SK-N-SH (cell line): ENCODE measurements at regions not wholly inside any gene's neighbourhood (a gene's known extent, or its start where the extent isn't known, plus 50 kb on each side); places are given as distances from the start of the nearest gene placed in this dataset.

Experiments
- CTCF ChIA-PET: fragments of 300-600, 350-600 bp; formaldehyde crosslinking; extraction: SDS; loops from one replicate; lab custom pipeline; 2021; lab: Yijun Ruan, JAX
- POLR2A ChIA-PET: fragments of 350-600 bp; sonication (Branson Sonifier 250); formaldehyde crosslinking; extraction: SDS; loops from one replicate; lab custom pipeline; 2020; ENCODE audit warnings: antibody characterized with exemption, inconsistent platforms; lab: Yijun Ruan, JAX
- DNase-seq: peaks from one replicate; pipeline ENCODE4 v3.0.0; 2012
- H2AFZ ChIP-seq: fragments of 200-600 bp; sonication (generic); 2 replicates; pipeline ENCODE4 v1.8.1; 2016; ENCODE audit warnings: antibody characterized with exemption, mild to moderate bottlenecking, low read depth
- H3F3A ChIP-seq: fragments of 200-600 bp; sonication (generic); replicated peaks from 2 replicates; pipeline ENCODE3; 2016; ENCODE audit warnings: antibody characterized with exemption, mild to moderate bottlenecking; ENCODE audit not compliant: insufficient read depth
- H3K27ac ChIP-seq, 2 experiments: fragments of 200-500 bp in 1 of 2; fragments of 200-600 bp in 1 of 2; sonication (Bioruptor generic) in 1 of 2; sonication (generic), shearing (Covaris generic) in 1 of 2; 2 replicates each; pipeline versions ENCODE4 v1.5.1 to v1.6.1; 2014 to 2016; ENCODE audit warnings: low read depth in 2 of 2, inconsistent platforms in 1 of 2, low read length in 1 of 2, mild to moderate bottlenecking in 1 of 2, mixed read lengths in 1 of 2
- H3K27me3 ChIP-seq: fragments of 200-600 bp; sonication (generic), shearing (Covaris generic); 2 replicates; pipeline ENCODE4 v1.6.1; 2016; ENCODE audit warnings: mixed run types; ENCODE audit not compliant: insufficient read depth
- H3K36me3 ChIP-seq, 2 experiments: fragments of 200-500 bp in 1 of 2; fragments of 200-600 bp in 1 of 2; sonication (Bioruptor generic) in 1 of 2; sonication (generic) in 1 of 2; replicated peaks in 1 of 2; 2 replicates each; pipeline versions ENCODE3 to v1.5.1; 2014 to 2016; ENCODE audit warnings: low read length in 1 of 2, mild to moderate bottlenecking in 1 of 2; ENCODE audit not compliant: insufficient read depth in 2 of 2, control insufficient read depth in 1 of 2
- H3K4me1 ChIP-seq, 2 experiments: fragments of 200-500 bp in 1 of 2; fragments of 200-600 bp in 1 of 2; sonication (Bioruptor generic) in 1 of 2; sonication (generic), shearing (Covaris generic) in 1 of 2; 2 replicates each; pipeline versions ENCODE4 v1.5.1 to v1.6.1; 2014 to 2016; ENCODE audit warnings: low read depth in 1 of 2, low read length in 1 of 2, mixed run types in 1 of 2; ENCODE audit not compliant: insufficient read depth in 2 of 2, control insufficient read depth in 1 of 2
- H3K4me2 ChIP-seq: fragments of 200-600 bp; sonication (generic), shearing (Covaris generic); 2 replicates; pipeline ENCODE4 v1.6.1; 2017; ENCODE audit warnings: mixed run types
- H3K4me3 ChIP-seq, 2 experiments: fragments of 200-500 bp in 1 of 2; fragments of 200-600 bp in 1 of 2; sonication (Bioruptor generic) in 1 of 2; sonication (generic), shearing (Covaris generic) in 1 of 2; 2 replicates each; pipeline versions ENCODE4 v1.5.1 to v1.8.1; 2014 to 2016; ENCODE audit warnings: low read depth in 2 of 2, inconsistent platforms in 1 of 2, low read length in 1 of 2, mild to moderate bottlenecking in 1 of 2, mixed read lengths in 1 of 2, moderate library complexity in 1 of 2
- H3K79me2 ChIP-seq: fragments of 200-600 bp; sonication (generic); 2 replicates; pipeline ENCODE4 v1.8.1; 2017; ENCODE audit warnings: mild to moderate bottlenecking; ENCODE audit not compliant: insufficient read depth
- H3K9ac ChIP-seq: fragments of 200-600 bp; sonication (generic); 2 replicates; pipeline ENCODE4 v1.6.1; 2017; ENCODE audit warnings: mixed run types
- H3K9me2 ChIP-seq: fragments of 200-600 bp; sonication (generic); 2 replicates; pipeline ENCODE4 v1.6.1; 2017; ENCODE audit warnings: mixed run types
- H3K9me3 ChIP-seq: fragments of 200-600 bp; sonication (generic); 2 replicates; pipeline ENCODE4 v1.6.1; 2017; ENCODE audit warnings: mixed run types, mild to moderate bottlenecking, moderate library complexity
- H4K20me1 ChIP-seq: fragments of 200-600 bp; sonication (generic); 2 replicates; pipeline ENCODE4 v1.6.1; 2017; ENCODE audit warnings: mild to moderate bottlenecking, mixed run types; ENCODE audit not compliant: insufficient read depth
- ELF1 ChIP-seq: IDR thresholded peaks from 2 replicates; pipeline ENCODE4 v1.4.0; 2012
- EZH2phosphoT487 ChIP-seq: fragments of 200-600 bp; sonication (generic); IDR thresholded peaks from 2 replicates; pipeline ENCODE4 v1.6.1; 2017; ENCODE audit warnings: low read depth, mixed run types, mild to moderate bottlenecking, antibody characterized with exemption, moderate library complexity, borderline replicate concordance
- GABPA ChIP-seq: IDR thresholded peaks from 2 replicates; pipeline ENCODE4 v1.4.0; 2012; ENCODE audit warnings: low read depth, mild to moderate bottlenecking
- GATA2 ChIP-seq: sonication (generic); formaldehyde crosslinking; IDR thresholded peaks from 2 replicates; pipeline ENCODE4 v1.5.0; 2020; ENCODE audit warnings: mild to moderate bottlenecking, missing genetic modification reagents
- JUND ChIP-seq: IDR thresholded peaks from 2 replicates; pipeline ENCODE4 v1.4.0; 2012
- MXI1 ChIP-seq: IDR thresholded peaks from 2 replicates; pipeline ENCODE4 v1.6.1; 2012; ENCODE audit warnings: mild to moderate bottlenecking, low read depth, low read length, improper control_type of control experiment
- NFIC ChIP-seq: IDR thresholded peaks from 2 replicates; pipeline ENCODE4 v1.4.0; 2012; ENCODE audit warnings: borderline replicate concordance
- RFX5 ChIP-seq: IDR thresholded peaks from 2 replicates; pipeline ENCODE4 v1.6.1; 2012; ENCODE audit warnings: mild to moderate bottlenecking, improper control_type of control experiment, low read length
- SMC3 ChIP-seq: IDR thresholded peaks from 2 replicates; pipeline ENCODE4 v1.6.1; 2012; ENCODE audit warnings: low read depth, low read length, improper control_type of control experiment
- TEAD4 ChIP-seq: IDR thresholded peaks from 2 replicates; pipeline ENCODE4 v1.4.0; 2012; ENCODE audit warnings: mild to moderate bottlenecking, borderline replicate concordance; ENCODE audit not compliant: insufficient read depth
- YY1 ChIP-seq: IDR thresholded peaks from 2 replicates; pipeline ENCODE4 v1.4.0; 2012; ENCODE audit warnings: low read depth, mild to moderate bottlenecking
- WGBS: methylation state at CpG from one replicate; pipeline ENCODE4 v1.1.6; 2017; ENCODE audit warnings: low lambda C conversion rate; 5-methylcytosine and 5-hydroxymethylcytosine counted together
- TF ChIP-seq, protein P1 (sequence below): fragments of 150-350 bp; IDR thresholded peaks from 2 replicates; pipeline ENCODE4 v1.6.1; 2017; ENCODE audit warnings: antibody characterized with exemption, low read length, low read depth, borderline replicate concordance
- TF ChIP-seq, protein P2 (sequence below): IDR thresholded peaks from 2 replicates; pipeline ENCODE4 v1.6.1; 2012; ENCODE audit warnings: mild to moderate bottlenecking, low read depth, low read length, moderate library complexity

DNA sequence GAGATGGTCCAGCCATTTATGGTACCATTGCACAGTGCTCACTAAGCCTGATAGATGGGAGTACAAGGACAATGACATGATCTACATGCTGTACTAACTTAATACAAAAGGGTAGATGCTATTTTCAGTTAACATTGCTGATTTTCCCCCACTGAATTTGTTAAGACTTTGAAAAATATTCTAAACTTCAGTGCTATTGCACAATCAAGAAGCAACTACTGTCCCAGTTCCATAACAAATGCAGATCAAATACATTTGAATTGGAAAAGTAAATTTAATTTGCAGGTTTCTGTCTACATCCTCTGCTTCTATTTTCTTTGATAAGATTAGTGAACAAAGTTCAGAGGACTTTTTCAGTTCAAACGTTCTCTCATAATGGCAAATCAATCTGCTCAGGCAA is 366.8 kb upstream of the FGF13 start:
- no peak overlapping the region for H3K9ac ChIP-seq
- CTCF ChIA-PET, result no interaction called here
- no peaks in the 10 kb centered on the region for H4K20me1 ChIP-seq
- H3K4me2 ChIP-seq, result no peak overlapping the region
- DNase-seq, result no peak
- no peaks in the 10 kb centered on the region for H3K27me3 ChIP-seq
- H2AFZ ChIP-seq, result no peak overlapping the region
- H3K4me3 ChIP-seq, result no peak overlapping the region
- no peaks in the 10 kb centered on the region for H3F3A ChIP-seq
- H3K79me2 ChIP-seq, result no peaks in the 10 kb centered on the region
- H3K4me1 ChIP-seq, result no peaks in the 10 kb centered on the region; a peak in 1 of 4 replicates
- H3K27ac ChIP-seq, result no peak overlapping the region
- no peak for TF ChIP-seq GATA2 (CRISPR knock-in tag)
- TF ChIP-seq NFIC, result no peak
- no peaks in the 10 kb centered on the region for H3K9me3 ChIP-seq
- POLR2A ChIA-PET, result no interaction called here
- no peaks in the 10 kb centered on the region for H3K36me3 ChIP-seq
- no peaks in the 10 kb centered on the region for H3K9me2 ChIP-seq
- WGBS, result 3% methylated on average over 1 of the region's 1 CpG

DNA sequence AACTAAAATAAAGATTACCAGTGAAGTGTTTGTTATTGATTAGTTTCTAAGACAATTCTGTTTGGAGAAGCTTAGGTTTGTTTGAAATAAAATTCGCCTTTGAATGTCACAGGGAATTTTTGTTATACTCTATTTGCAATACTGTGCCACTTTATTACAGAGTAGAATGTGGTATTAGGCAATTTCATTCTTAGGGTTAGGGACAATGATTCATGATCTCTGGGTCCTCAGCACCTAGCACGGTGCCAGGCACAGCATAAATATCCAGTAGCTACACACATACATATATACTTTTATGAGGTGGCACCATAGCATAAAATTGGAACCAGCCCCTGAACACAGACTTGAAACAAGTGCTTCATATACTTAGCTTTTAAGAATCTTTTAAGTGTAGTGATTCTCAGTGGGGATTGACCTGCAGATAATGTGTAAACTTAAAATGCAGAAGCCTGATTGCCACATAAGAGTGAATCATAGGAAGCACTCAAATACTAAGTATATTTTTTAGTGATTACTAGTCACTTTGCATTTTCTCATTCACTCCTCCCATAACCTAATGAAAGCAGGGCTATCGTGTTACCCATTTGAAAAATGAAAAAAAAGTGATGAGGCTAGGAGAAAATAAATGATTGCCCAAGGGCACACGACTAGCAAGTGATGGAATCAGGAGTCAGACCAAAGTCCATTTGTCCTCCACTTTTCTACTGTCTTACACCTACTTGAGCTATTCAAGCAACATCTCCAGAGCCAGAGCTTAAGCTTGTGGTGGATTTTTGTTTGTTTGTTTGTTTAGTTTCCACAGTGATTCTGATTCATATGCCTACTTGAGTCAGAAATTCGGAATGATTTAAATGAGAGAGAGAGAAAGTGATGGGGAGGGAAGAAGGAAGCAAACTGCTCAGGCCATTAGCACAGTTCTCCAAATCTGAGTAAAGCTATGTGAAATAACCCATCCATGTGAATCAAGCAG is 366.0 kb upstream of the FGF13 start:
- Histone ChIP-seq H3K79me2 (no peaks in the 10 kb centered on the region), H3K27ac (no peak overlapping the region), H3K4me2 (no peak overlapping the region), H3K27me3 (no peaks in the 10 kb centered on the region), H3K9me2 (no peaks in the 10 kb centered on the region), H2AFZ (no peak overlapping the region), H3K4me1 (no peaks in the 10 kb centered on the region; a peak in 1 of 4 replicates), H3K4me3 (no peak overlapping the region), H3F3A (no peaks in the 10 kb centered on the region), H4K20me1 (no peaks in the 10 kb centered on the region)
- POLR2A ChIA-PET, result no interaction called here
- CTCF ChIA-PET, result interaction anchor here (1.2 kb wide), 1 partner anchor 17 kb away, joined by 3 read pairs; no protein-coding TSS in a partner anchor
- WGBS, result 5% methylated on average over 5 of the region's 5 CpGs
- TF ChIP-seq SMC3 (no peak), JUND (no peak), RFX5 (no peak), YY1 (no peak), EZH2phosphoT487 (no peak), ELF1 (no peak), NFIC (no peak), GABPA (no peak), GATA2 (CRISPR knock-in tag) (no peak), TEAD4 (no peak), MXI1 (no peak)
- TF ChIP-seq, protein P1, sequence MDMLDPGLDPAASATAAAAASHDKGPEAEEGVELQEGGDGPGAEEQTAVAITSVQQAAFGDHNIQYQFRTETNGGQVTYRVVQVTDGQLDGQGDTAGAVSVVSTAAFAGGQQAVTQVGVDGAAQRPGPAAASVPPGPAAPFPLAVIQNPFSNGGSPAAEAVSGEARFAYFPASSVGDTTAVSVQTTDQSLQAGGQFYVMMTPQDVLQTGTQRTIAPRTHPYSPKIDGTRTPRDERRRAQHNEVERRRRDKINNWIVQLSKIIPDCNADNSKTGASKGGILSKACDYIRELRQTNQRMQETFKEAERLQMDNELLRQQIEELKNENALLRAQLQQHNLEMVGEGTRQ, result no peak
- TF ChIP-seq, protein P2, sequence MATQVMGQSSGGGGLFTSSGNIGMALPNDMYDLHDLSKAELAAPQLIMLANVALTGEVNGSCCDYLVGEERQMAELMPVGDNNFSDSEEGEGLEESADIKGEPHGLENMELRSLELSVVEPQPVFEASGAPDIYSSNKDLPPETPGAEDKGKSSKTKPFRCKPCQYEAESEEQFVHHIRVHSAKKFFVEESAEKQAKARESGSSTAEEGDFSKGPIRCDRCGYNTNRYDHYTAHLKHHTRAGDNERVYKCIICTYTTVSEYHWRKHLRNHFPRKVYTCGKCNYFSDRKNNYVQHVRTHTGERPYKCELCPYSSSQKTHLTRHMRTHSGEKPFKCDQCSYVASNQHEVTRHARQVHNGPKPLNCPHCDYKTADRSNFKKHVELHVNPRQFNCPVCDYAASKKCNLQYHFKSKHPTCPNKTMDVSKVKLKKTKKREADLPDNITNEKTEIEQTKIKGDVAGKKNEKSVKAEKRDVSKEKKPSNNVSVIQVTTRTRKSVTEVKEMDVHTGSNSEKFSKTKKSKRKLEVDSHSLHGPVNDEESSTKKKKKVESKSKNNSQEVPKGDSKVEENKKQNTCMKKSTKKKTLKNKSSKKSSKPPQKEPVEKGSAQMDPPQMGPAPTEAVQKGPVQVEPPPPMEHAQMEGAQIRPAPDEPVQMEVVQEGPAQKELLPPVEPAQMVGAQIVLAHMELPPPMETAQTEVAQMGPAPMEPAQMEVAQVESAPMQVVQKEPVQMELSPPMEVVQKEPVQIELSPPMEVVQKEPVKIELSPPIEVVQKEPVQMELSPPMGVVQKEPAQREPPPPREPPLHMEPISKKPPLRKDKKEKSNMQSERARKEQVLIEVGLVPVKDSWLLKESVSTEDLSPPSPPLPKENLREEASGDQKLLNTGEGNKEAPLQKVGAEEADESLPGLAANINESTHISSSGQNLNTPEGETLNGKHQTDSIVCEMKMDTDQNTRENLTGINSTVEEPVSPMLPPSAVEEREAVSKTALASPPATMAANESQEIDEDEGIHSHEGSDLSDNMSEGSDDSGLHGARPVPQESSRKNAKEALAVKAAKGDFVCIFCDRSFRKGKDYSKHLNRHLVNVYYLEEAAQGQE, result no peak
- TF ChIP-seq, all 33 proteins: peak for 0
- no peak for DNase-seq
- Histone ChIP-seq H3K9me3 (no peaks in the 10 kb centered on the region), H3K9ac (no peak overlapping the region), H3K36me3 (no peaks in the 10 kb centered on the region)
